ENCODE measurements at regions not wholly inside any gene's neighbourhood (a gene's known extent, or its start where the extent isn't known, plus 50 kb on each side); places are given as distances from the start of the nearest gene placed in this dataset.

DNA sequence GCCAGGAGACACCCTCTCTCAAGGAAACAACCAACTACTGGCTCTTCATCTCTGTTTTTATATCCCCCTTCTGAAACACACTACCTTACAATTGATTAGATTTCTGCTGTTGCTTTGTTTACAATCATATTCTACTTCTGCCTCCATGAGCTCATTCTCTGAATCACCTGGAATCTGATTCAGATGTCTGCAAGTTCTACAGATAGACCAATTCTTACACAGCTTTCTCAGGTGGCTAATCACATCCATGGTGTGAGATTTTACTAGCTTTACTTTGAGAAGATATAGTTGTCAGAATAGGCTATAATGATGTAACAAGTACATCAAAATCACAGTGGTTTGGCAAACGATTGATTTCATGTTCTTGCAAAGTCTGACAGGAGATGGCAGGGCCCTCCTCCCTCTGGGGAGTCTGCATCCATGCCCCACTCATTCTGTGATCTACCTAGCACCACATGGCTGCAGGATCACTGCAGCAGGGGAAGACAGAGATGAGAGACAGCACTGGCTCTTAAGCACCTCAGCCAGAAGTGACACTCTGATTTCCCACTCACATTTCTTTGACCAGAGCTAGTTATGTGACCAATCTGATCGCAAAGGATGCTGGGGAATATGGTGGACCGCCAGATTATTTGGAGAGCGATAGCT is 243.7 kb downstream of the FOXO1 start:
- H3K4me1 ChIP-seq (ENCODE audit: insufficient read depth) = no peaks in the 10 kb centered on the region
- H3K9me2 ChIP-seq (replicated peaks; ENCODE audit: insufficient read depth) = no peaks in the 10 kb centered on the region
- no peaks in the 10 kb centered on the region for H3K36me3 ChIP-seq (replicated peaks; ENCODE audit: insufficient read depth, low read depth)
- no peak overlapping the region for H3K4me2 ChIP-seq
- no peak for DNase-seq (ENCODE audit: low spot score)
- H3K79me2 ChIP-seq = no peaks in the 10 kb centered on the region
- no peaks in the 10 kb centered on the region for H3K9me3 ChIP-seq (ENCODE audit: low read depth)
- H4K20me1 ChIP-seq (ENCODE audit: insufficient read depth, poor library complexity, severe bottlenecking) = no peaks in the 10 kb centered on the region
- H3K27me3 ChIP-seq = no peaks in the 10 kb centered on the region
- WGBS (ENCODE audit: low lambda C conversion rate, missing lambda C conversion rate) = 90% methylated on average over 4 of the region's 4 CpGs
- H3K27ac ChIP-seq = no peak overlapping the region
- no peak for TF ChIP-seq EZH2phosphoT487 (IDR thresholded peaks at IDR 0.05; ENCODE audit: low read depth, severe bottlenecking, unreplicated experiment)
- no peak for TF ChIP-seq EZH2 (IDR thresholded peaks at IDR 0.05; ENCODE audit: borderline replicate concordance)
- TF ChIP-seq, protein P1, sequence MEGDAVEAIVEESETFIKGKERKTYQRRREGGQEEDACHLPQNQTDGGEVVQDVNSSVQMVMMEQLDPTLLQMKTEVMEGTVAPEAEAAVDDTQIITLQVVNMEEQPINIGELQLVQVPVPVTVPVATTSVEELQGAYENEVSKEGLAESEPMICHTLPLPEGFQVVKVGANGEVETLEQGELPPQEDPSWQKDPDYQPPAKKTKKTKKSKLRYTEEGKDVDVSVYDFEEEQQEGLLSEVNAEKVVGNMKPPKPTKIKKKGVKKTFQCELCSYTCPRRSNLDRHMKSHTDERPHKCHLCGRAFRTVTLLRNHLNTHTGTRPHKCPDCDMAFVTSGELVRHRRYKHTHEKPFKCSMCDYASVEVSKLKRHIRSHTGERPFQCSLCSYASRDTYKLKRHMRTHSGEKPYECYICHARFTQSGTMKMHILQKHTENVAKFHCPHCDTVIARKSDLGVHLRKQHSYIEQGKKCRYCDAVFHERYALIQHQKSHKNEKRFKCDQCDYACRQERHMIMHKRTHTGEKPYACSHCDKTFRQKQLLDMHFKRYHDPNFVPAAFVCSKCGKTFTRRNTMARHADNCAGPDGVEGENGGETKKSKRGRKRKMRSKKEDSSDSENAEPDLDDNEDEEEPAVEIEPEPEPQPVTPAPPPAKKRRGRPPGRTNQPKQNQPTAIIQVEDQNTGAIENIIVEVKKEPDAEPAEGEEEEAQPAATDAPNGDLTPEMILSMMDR (IDR thresholded peaks at IDR 0.05; ENCODE audit: poor library complexity) = no peak
- no peak overlapping the region for H2AFZ ChIP-seq
- H3K4me3 ChIP-seq = no peak overlapping the region

DNA sequence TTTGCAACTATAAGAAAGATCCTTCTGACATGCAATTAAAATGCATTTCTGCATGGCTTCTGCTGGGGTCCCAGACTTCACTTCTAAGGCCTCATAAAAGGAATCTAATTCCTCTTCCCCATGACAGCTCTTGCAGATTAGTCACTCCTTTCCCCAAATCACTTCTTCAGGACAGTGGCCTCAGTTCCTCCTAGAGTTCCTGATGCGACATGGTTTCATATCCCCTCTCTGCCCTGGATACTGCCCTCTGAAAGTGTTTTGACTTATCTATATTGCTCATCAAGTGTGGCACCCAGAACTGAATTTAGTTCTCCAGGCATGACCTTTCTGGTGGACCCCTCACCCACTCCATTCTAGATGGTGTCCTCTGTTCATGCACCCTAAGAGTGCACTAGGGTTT is 238.1 kb downstream of the FOXO1 start:
- H3K36me3 ChIP-seq (replicated peaks; ENCODE audit: insufficient read depth, low read depth) = no peaks in the 10 kb centered on the region
- H3K9me2 ChIP-seq (replicated peaks; ENCODE audit: insufficient read depth) = no peaks in the 10 kb centered on the region
- no peaks in the 10 kb centered on the region for H3K79me2 ChIP-seq
- no peak overlapping the region for H2AFZ ChIP-seq
- WGBS (ENCODE audit: low lambda C conversion rate, missing lambda C conversion rate) = 100% methylated on average over 1 of the region's 1 CpG
- no peaks in the 10 kb centered on the region for H3K27me3 ChIP-seq
- H3K4me3 ChIP-seq = no peak overlapping the region
- DNase-seq (ENCODE audit: low spot score) = no peak
- no peak overlapping the region for H3K27ac ChIP-seq
- no peaks in the 10 kb centered on the region for H3K4me1 ChIP-seq (ENCODE audit: insufficient read depth)
- H4K20me1 ChIP-seq (ENCODE audit: insufficient read depth, poor library complexity, severe bottlenecking) = no peaks in the 10 kb centered on the region
- TF ChIP-seq EZH2 (IDR thresholded peaks at IDR 0.05; ENCODE audit: borderline replicate concordance) (no peak), EZH2phosphoT487 (IDR thresholded peaks at IDR 0.05; ENCODE audit: low read depth, severe bottlenecking, unreplicated experiment) (no peak)
- no peaks in the 10 kb centered on the region for H3K9me3 ChIP-seq (ENCODE audit: low read depth)
- H3K4me2 ChIP-seq = no peak overlapping the region

DNA sequence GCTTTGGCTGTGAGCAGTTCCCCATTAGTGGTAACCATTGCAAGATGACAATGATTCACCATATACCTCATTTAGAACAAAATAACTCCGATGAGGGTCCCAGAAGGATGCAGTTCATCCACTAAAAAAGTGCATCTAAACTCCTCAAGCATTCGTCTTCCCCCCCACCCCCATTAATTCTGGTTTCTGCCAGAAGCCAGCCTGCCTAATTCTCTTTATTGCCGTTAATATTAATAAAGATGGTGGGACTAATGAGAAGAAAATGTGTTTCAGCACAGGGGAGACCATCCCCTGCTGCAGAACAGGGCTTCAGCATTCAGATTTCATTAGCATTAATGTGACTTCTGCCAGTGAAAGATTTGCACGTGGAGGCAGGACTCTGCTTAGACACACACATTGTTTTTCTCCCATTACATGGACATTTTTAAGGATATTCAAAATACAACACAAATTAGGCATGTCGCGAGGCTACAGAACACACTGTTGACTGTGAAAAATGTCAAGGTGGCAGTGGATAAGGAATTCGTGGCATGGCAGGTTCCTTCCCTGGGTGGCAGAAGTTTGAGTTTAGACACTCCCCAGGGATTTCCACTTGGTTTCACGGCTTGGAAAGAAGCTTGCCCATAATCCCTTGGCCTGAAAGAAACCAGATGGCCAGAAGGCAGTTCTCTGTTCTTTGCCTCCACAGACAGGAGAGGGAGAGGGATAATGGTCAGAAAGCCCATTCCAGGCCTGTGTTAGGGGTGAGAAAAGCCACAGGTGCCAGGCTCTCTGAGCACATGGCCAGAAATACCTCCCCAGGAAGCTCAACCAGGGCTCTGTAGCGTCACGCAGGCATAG is 236.5 kb downstream of the FOXO1 start:
- H3K9me2 ChIP-seq (replicated peaks; ENCODE audit: insufficient read depth) = no peaks in the 10 kb centered on the region
- no peaks in the 10 kb centered on the region for H3K27me3 ChIP-seq
- H3K9me3 ChIP-seq (ENCODE audit: low read depth) = no peaks in the 10 kb centered on the region
- WGBS (ENCODE audit: low lambda C conversion rate, missing lambda C conversion rate) = 67% methylated on average over 10 of the region's 10 CpGs
- H3K4me1 ChIP-seq (ENCODE audit: insufficient read depth) = no peaks in the 10 kb centered on the region
- no peaks in the 10 kb centered on the region for H3K36me3 ChIP-seq (replicated peaks; ENCODE audit: insufficient read depth, low read depth)
- no peak overlapping the region for H3K27ac ChIP-seq
- TF ChIP-seq, protein P1 (IDR thresholded peaks at IDR 0.05; ENCODE audit: poor library complexity) = no peak
- no peak for TF ChIP-seq EZH2 (IDR thresholded peaks at IDR 0.05; ENCODE audit: borderline replicate concordance)
- TF ChIP-seq EZH2phosphoT487 (IDR thresholded peaks at IDR 0.05; ENCODE audit: low read depth, severe bottlenecking, unreplicated experiment) = no peak
- no peak overlapping the region for H2AFZ ChIP-seq
- no peak overlapping the region for H3K4me2 ChIP-seq
- H3K4me3 ChIP-seq = no peak overlapping the region
- no peaks in the 10 kb centered on the region for H3K79me2 ChIP-seq
- no peaks in the 10 kb centered on the region for H4K20me1 ChIP-seq (ENCODE audit: insufficient read depth, poor library complexity, severe bottlenecking)
- peak; percentile 13 for DNase-seq (ENCODE audit: low spot score)
